NOMO-1 (cell line): ENCODE measurements at regions not wholly inside any gene's neighbourhood (a gene's known extent, or its start where the extent isn't known, plus 50 kb on each side); places are given as distances from the start of the nearest gene placed in this dataset.
A peak's percentile ranks its signal among the peaks of the same experiment; 100 is the strongest.
"Not testable (repeated sequence)": the region's sequence is repeated elsewhere in the genome, so short reads cannot be mapped to it uniquely, and the experiment has no call there.

ENCODE experiments used
- DNase-seq, 2 experiments: peaks; one replicate each; lab custom pipeline; 2025; ENCODE audit not compliant: unreplicated experiment in 2 of 2; lab: John Stamatoyannopoulos, UW

GRCh38 chr15:98085003-98085639 is 124.6 kb downstream of the ARRDC4 start:
- DNase-seq = peak in 1 of 2 experiments; percentile 69

- not testable (repeated sequence) for DNase-seq
Measured at GRCh38 chr15:98088307-98088945, 127.9 kb downstream of the ARRDC4 start.

- not testable (repeated sequence) for DNase-seq
Measured at GRCh38 chr15:98089352-98089751, 128.8 kb downstream of the ARRDC4 start.

GRCh38 chr15:98097986-98098385 is 137.5 kb downstream of the ARRDC4 start:
- not testable (repeated sequence) for DNase-seq

GRCh38 chr15:98100606-98101005 is 140.1 kb downstream of the ARRDC4 start:
- not testable (repeated sequence) for DNase-seq

GRCh38 chr15:98103570-98103969 is 143.1 kb downstream of the ARRDC4 start:
- DNase-seq = no peak

- not testable (repeated sequence) for DNase-seq
Measured at GRCh38 chr15:98104386-98105151, 144.1 kb downstream of the ARRDC4 start.

- DNase-seq = not testable (repeated sequence)
Measured at GRCh38 chr15:98106615-98107194, 146.2 kb downstream of the ARRDC4 start.

- no peak for DNase-seq
Measured at GRCh38 chr15:98111806-98112205, 151.3 kb downstream of the ARRDC4 start.

- DNase-seq = no peak
Measured at GRCh38 chr15:98113327-98113726, 152.8 kb downstream of the ARRDC4 start.

- DNase-seq = no peak
Measured at GRCh38 chr15:98120561-98120960, 160.1 kb downstream of the ARRDC4 start.

GRCh38 chr15:98121536-98121935 is 161.0 kb downstream of the ARRDC4 start:
- DNase-seq = no peak

GRCh38 chr15:98121957-98122356 is 161.5 kb downstream of the ARRDC4 start:
- no peak for DNase-seq

GRCh38 chr15:98123297-98123696 is 162.8 kb downstream of the ARRDC4 start:
- no peak for DNase-seq

- no peak for DNase-seq
Measured at GRCh38 chr15:98123834-98124233, 163.3 kb downstream of the ARRDC4 start.

- no peak for DNase-seq
Measured at GRCh38 chr15:98124581-98124980, 164.1 kb downstream of the ARRDC4 start.

GRCh38 chr15:98126326-98127085 is 166.0 kb downstream of the ARRDC4 start:
- DNase-seq = no peak

- no peak for DNase-seq
Measured at GRCh38 chr15:98127586-98127985, 167.1 kb downstream of the ARRDC4 start.

- DNase-seq = no peak
Measured at GRCh38 chr15:98131924-98132323, 171.4 kb downstream of the ARRDC4 start.

- DNase-seq = no peak
Measured at GRCh38 chr15:98134905-98135304, 174.4 kb downstream of the ARRDC4 start.

GRCh38 chr15:98138910-98139309 is 178.4 kb downstream of the ARRDC4 start:
- no peak for DNase-seq
